K562 (cell line): ENCODE measurements at regions not wholly inside any gene's neighbourhood (a gene's known extent, or its start where the extent isn't known, plus 50 kb on each side); places are given as distances from the start of the nearest gene placed in this dataset.

ENCODE experiments used
- ATAC-seq: fragments of 200-7000 bp; cut with Tn5 transposase; 3 replicates; pipeline ENCODE4 v1.9.1; 2020; ENCODE audit warnings: moderate library complexity
- BruUV-seq: library from RNA; stranded (reverse); fragments of 400-500 nt; replicated peaks from 2 replicates; lab custom pipeline; 2021; lab: Mats Ljungman, UMichigan
- CTCF ChIA-PET: fragments of 300-600 bp; formaldehyde crosslinking; extraction: SDS; loops from one replicate; lab custom pipeline; 2021; ENCODE audit warnings: low intra/inter-chr PET ratio; lab: Yijun Ruan, JAX
- POLR2A ChIA-PET: fragments of 300-600, 350-650 bp; sonication (Branson Sonifier 250); formaldehyde crosslinking; extraction: SDS; loops from one replicate; lab custom pipeline; 2021; ENCODE audit warnings: antibody characterized with exemption, inconsistent platforms; lab: Yijun Ruan, JAX
- DNase-seq, 4 experiments: peaks; one replicate each; pipeline versions ENCODE4 v3.0.0 to v3.0.0-alpha.2; 2011 to 2018; ENCODE audit warnings: low spot score in 3 of 4, mixed read lengths in 3 of 4; ENCODE audit errors: extremely low read depth in 1 of 4
- FAIRE-seq: peaks from 2 replicates; lab custom pipeline; 2011; peaks lifted over from hg19 to GRCh38; lab: Jason Lieb, UNC
- H2AFZ ChIP-seq: 2 replicates; pipeline ENCODE4 v1.6.0; 2011; ENCODE audit warnings: low read depth, low read length, control low read depth, inconsistent platforms
- H3K27ac ChIP-seq: fragments of 200-600 bp; 3 replicates; pipeline ENCODE4 v1.8.0; 2011; ENCODE audit warnings: low read depth, mild to moderate bottlenecking, control low read depth, inconsistent platforms, low read length, moderate library complexity, mixed read lengths; ENCODE audit errors: extremely low read depth
- H3K27me3 ChIP-seq, 2 experiments: fragments of 300-600 bp in 1 of 2; 2 replicates in 1 of 2; 3 replicates in 1 of 2; pipeline versions ENCODE4 v1.6.0 to v1.8.0; 2011; ENCODE audit warnings: inconsistent platforms in 2 of 2, low read length in 2 of 2, mild to moderate bottlenecking in 1 of 2, mixed read lengths in 1 of 2, moderate library complexity in 1 of 2; ENCODE audit not compliant: control insufficient read depth in 2 of 2, insufficient read depth in 2 of 2
- H3K36me3 ChIP-seq: fragments of 300-600 bp; 3 replicates; pipeline ENCODE4 v1.8.0; 2011; ENCODE audit warnings: mild to moderate bottlenecking, low read length, inconsistent platforms; ENCODE audit not compliant: control insufficient read depth, insufficient read depth
- H3K4me1 ChIP-seq, 2 experiments: fragments of 200-600 bp in 1 of 2; replicated peaks in 1 of 2; 2 replicates in 1 of 2; 3 replicates in 1 of 2; pipeline versions ENCODE4 v1.5.1 to v1.8.0; 2011; ENCODE audit warnings: inconsistent platforms in 2 of 2, low read length in 2 of 2, mild to moderate bottlenecking in 1 of 2, mixed read lengths in 1 of 2, moderate library complexity in 1 of 2; ENCODE audit not compliant: control insufficient read depth in 2 of 2, insufficient read depth in 2 of 2
- H3K4me2 ChIP-seq: 2 replicates; pipeline ENCODE4 v1.6.1; 2011; ENCODE audit warnings: low read length, control low read depth, inconsistent platforms, mixed read lengths; ENCODE audit not compliant: insufficient read depth
- H3K4me3 ChIP-seq: fragments of 200-600 bp; sonication (generic), shearing (Covaris generic); 2 replicates; pipeline ENCODE4 v1.5.1; 2016; ENCODE audit warnings: control low read depth, inconsistent platforms
- H3K79me2 ChIP-seq: fragments of 200-600 bp; 3 replicates; pipeline ENCODE4 v1.8.0; 2011; ENCODE audit warnings: low read length, inconsistent platforms; ENCODE audit not compliant: control insufficient read depth, insufficient read depth
- H3K9ac ChIP-seq, 2 experiments: 2 replicates each; pipeline versions ENCODE4 v1.6.0 to v1.6.1; 2011; ENCODE audit warnings: low read depth in 2 of 2, low read length in 2 of 2, control low read depth in 1 of 2, inconsistent platforms in 1 of 2, mild to moderate bottlenecking in 1 of 2, mixed read lengths in 1 of 2; ENCODE audit not compliant: insufficient read depth in 1 of 2
- H3K9me1 ChIP-seq: one replicate; pipeline ENCODE4 v1.6.0; 2011; ENCODE audit warnings: inconsistent platforms, mild to moderate bottlenecking, low read length, moderate library complexity; ENCODE audit not compliant: control insufficient read depth, insufficient read depth
- H3K9me3 ChIP-seq: replicated peaks from 2 replicates; pipeline ENCODE4 v1.5.1; 2011; ENCODE audit warnings: low read depth, low read length, inconsistent platforms; ENCODE audit not compliant: control insufficient read depth, insufficient read depth
- H4K20me1 ChIP-seq: replicated peaks from 2 replicates; pipeline ENCODE4 v1.6.1; 2011; ENCODE audit warnings: low read length, inconsistent platforms, mixed read lengths; ENCODE audit not compliant: control insufficient read depth, insufficient read depth
- BMI1 ChIP-seq: fragments of 150-350 bp; IDR thresholded peaks from 2 replicates; pipeline ENCODE4 v1.6.1; 2014; ENCODE audit warnings: low read length
- KAT2B ChIP-seq: IDR thresholded peaks from one replicate; pipeline ENCODE4 v1.6.1; 2012; ENCODE audit warnings: low read depth, mild to moderate bottlenecking, control low read depth, inconsistent platforms, low read length, moderate library complexity
- KDM2B ChIP-seq: fragments of 250-450 bp; sonication (Bioruptor Pico); IDR thresholded peaks from 2 replicates; pipeline ENCODE4 v1.8.0; 2021; ENCODE audit warnings: mild to moderate bottlenecking, moderate library complexity
- RERE ChIP-seq: sonication (generic); formaldehyde crosslinking; IDR thresholded peaks from 2 replicates; pipeline ENCODE4 v1.8.0; 2023; ENCODE audit warnings: missing genetic modification reagents, mild to moderate bottlenecking, borderline replicate concordance
- SREBF2 ChIP-seq: sonication (generic); formaldehyde crosslinking; IDR thresholded peaks from 2 replicates; pipeline ENCODE4 v1.4.0; 2020; ENCODE audit warnings: mild to moderate bottlenecking, missing genetic modification reagents
- ZNF282 ChIP-seq: sonication (generic); formaldehyde crosslinking; IDR thresholded peaks from 2 replicates; pipeline ENCODE4 v1.8.1; 2023; ENCODE audit warnings: missing genetic modification reagents
- WGBS: fragments of 100-300 bp; shearing (Covaris generic); methylation state at CpG from one replicate; pipeline ENCODE4 v1.1.6; 2016; ENCODE audit warnings: low coverage, mixed read lengths; ENCODE audit not compliant: insufficient coverage; ENCODE audit errors: missing lambda C conversion rate; 5-methylcytosine and 5-hydroxymethylcytosine counted together
- in situ Hi-C: fragments of 300-500 bp; cut with MboI; formaldehyde crosslinking; loops from 4 replicates; pipeline ENCODE4 v1.15.0; 2018; ENCODE audit warnings: inconsistent platforms, mixed read lengths
- intact Hi-C: fragments of 100-400 bp; cut with micrococcal nuclease; formaldehyde crosslinking; loops from 2 replicates; pipeline ENCODE4 v1.14.2; 2022

GRCh38 chr5:40347981-40348725 is 331.6 kb upstream of the PTGER4 start (continued):
- TF ChIP-seq RERE (CRISPR knock-in tag), result no peak

DNA sequence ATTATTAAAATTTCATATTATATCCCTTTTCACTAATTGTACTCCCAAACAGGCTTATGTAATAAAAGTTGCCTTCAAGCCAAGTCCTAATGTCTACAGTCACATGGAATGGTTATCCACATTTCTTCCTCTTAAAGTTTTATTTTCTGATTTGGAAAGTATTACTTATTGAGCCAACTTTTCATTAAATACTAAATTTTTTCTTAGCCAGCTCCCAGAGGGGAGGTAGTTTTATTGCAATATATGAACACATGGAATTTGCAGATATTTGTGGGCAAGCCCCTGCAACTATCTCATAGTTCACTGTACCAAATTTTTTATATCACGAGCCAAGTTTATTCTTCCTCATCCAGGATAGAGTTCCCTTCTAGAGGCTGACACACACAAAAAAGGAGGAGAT is 332.8 kb upstream of the PTGER4 start:
- 5% methylated on average over 1 of the region's 1 CpG for WGBS
- Histone ChIP-seq H4K20me1 (no peaks in the 10 kb centered on the region), H3K79me2 (no peaks in the 10 kb centered on the region), H3K27ac (no peak overlapping the region), H3K9me3 (no peaks in the 10 kb centered on the region; the same call in 1 of the 2 replicates), H3K4me3 (no peak overlapping the region), H3K9ac (no peak overlapping the region), H3K27me3 (no peaks in the 10 kb centered on the region), H3K4me2 (no peak overlapping the region), H2AFZ (no peak overlapping the region), H3K36me3 (no peaks in the 10 kb centered on the region), H3K9me1 (no peaks in the 10 kb centered on the region), H3K4me1 (no peaks in the 10 kb centered on the region)
- intact Hi-C loops (no loop called here), in situ Hi-C loops (no loop called here)
- POLR2A ChIA-PET, result no interaction called here
- no TSS peak for BruUV-seq
- no peak for FAIRE-seq
- ATAC-seq, result no peak
- no peak for DNase-seq
- CTCF ChIA-PET, result no interaction called here
- TF ChIP-seq SREBF2 (CRISPR knock-in tag) (no peak), ZNF282 (CRISPR knock-in tag) (no peak), KAT2B (no peak), KDM2B (CRISPR knock-in tag) (no peak), BMI1 (no peak)
